Adrenal gland (tissue), 9 donors: ENCODE measurements at regions not wholly inside any gene's neighbourhood (a gene's known extent, or its start where the extent isn't known, plus 50 kb on each side); places are given as distances from the start of the nearest gene placed in this dataset.

Experiments used
- DNase-seq, 7 donors: peaks; one replicate each; pipeline ENCODE4 v3.0.0-alpha.2; 2019 to 2020
- H3K27ac ChIP-seq, 5 donors: fragments of 200-600 bp; sonication (generic) in 4 of 5; 1 replicate in 3 of 5; 2 replicates in 2 of 5; pipeline versions ENCODE4 v1.5.1 to v1.8.0; 2016 to 2020; ENCODE audit warnings: mild to moderate bottlenecking in 1 of 5
- H3K27me3 ChIP-seq: fragments of 200-600 bp; 2 replicates; pipeline ENCODE4 v1.8.0; 2021
- H3K36me3 ChIP-seq, 2 donors: fragments of 200-600 bp; replicated peaks in 1 of 2; 1 replicate in 1 of 2; 2 replicates in 1 of 2; pipeline versions ENCODE4 v1.5.1 to v1.8.0; 2018 to 2022
- H3K4me1 ChIP-seq, 2 donors: fragments of 200-600 bp; replicated peaks in 1 of 2; 1 replicate in 1 of 2; 2 replicates in 1 of 2; pipeline versions ENCODE4 v1.5.1 to v1.8.0; 2018 to 2021
- H3K4me3 ChIP-seq, 4 donors: fragments of 200-600 bp; sonication (generic) in 3 of 4; one replicate each; pipeline ENCODE4 v1.5.1; 2016 to 2018
- H3K9me3 ChIP-seq, 3 donors: fragments of 200-600 bp; sonication (generic) in 1 of 3; replicated peaks in 1 of 3; 1 replicate in 2 of 3; 2 replicates in 1 of 3; pipeline versions ENCODE4 v1.5.1 to v1.8.0; 2016 to 2021
- POLR2A ChIP-seq, 2 donors: fragments of 450-650 bp; IDR thresholded peaks; one replicate each; pipeline ENCODE4 v1.6.1; 2017; ENCODE audit warnings: antibody characterized with exemption in 2 of 2, mild to moderate bottlenecking in 2 of 2, moderate library complexity in 1 of 2
- WGBS, 4 donors: extraction: QIAGEN DNeasy Blood & Tissue Kit in 2 of 4; methylation state at CpG; one replicate each; pipeline versions ENCODE4 v1.1.5 to v1.1.7; 2013 to 2017; 5-methylcytosine and 5-hydroxymethylcytosine counted together
- intact Hi-C, 2 donors: fragments of 100-400 bp; cut with DNase I; formaldehyde crosslinking; loops; one replicate each; pipeline versions ENCODE4 v1.14.1 to v1.15.0; 2022 to 2023
- TF ChIP-seq, protein P1 (sequence below), 6 experiments: fragments of 450-650 bp in 4 of 6; fragments of 200-600 bp in 2 of 6; sonication (generic) in 1 of 6; IDR thresholded peaks; 1 replicate in 5 of 6; 2 replicates in 1 of 6; pipeline versions ENCODE4 v1.5.1 to v1.8.0; 2016 to 2021; ENCODE audit warnings: antibody characterized with exemption in 6 of 6, mild to moderate bottlenecking in 2 of 6, moderate library complexity in 1 of 6
- donor health status: healthy with polysubstance abuse.
- donor health status: Bipolar disorder and iron deficiency.
- donor health status: DM: yes; HTN: yes; CAD: no.
- donor health status: DM: no; HTN: no; CAD: no.
- donor health status: DM: no; HTN: no; CAD: no.

- H3K36me3 ChIP-seq = no peaks in the 10 kb centered on the region
- no peaks in the 10 kb centered on the region for H3K27me3 ChIP-seq
- no peak overlapping the region for H3K27ac ChIP-seq
- H3K4me3 ChIP-seq = no peak overlapping the region
- WGBS, 4 donors = 69 to 77% (median 73%) methylated on average over 4 of the region's 4 CpGs
- intact Hi-C loops = no loop called here
- no peaks in the 10 kb centered on the region for H3K4me1 ChIP-seq
- H3K9me3 ChIP-seq = no peaks in the 10 kb centered on the region
- DNase-seq = no peak
- TF ChIP-seq POLR2A (IDR thresholded peaks at IDR 0.05) = no peak
- TF ChIP-seq, protein P1, sequence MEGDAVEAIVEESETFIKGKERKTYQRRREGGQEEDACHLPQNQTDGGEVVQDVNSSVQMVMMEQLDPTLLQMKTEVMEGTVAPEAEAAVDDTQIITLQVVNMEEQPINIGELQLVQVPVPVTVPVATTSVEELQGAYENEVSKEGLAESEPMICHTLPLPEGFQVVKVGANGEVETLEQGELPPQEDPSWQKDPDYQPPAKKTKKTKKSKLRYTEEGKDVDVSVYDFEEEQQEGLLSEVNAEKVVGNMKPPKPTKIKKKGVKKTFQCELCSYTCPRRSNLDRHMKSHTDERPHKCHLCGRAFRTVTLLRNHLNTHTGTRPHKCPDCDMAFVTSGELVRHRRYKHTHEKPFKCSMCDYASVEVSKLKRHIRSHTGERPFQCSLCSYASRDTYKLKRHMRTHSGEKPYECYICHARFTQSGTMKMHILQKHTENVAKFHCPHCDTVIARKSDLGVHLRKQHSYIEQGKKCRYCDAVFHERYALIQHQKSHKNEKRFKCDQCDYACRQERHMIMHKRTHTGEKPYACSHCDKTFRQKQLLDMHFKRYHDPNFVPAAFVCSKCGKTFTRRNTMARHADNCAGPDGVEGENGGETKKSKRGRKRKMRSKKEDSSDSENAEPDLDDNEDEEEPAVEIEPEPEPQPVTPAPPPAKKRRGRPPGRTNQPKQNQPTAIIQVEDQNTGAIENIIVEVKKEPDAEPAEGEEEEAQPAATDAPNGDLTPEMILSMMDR (IDR thresholded peaks at IDR 0.05) = no peak
Measured at GRCh38 chr2:176413786-176414185, 144.5 kb downstream of the MTX2 start.

- intact Hi-C loops = no loop called here
- H3K4me3 ChIP-seq = no peak overlapping the region
- DNase-seq = no peak
- H3K27me3 ChIP-seq = no peaks in the 10 kb centered on the region
- no peak overlapping the region for H3K27ac ChIP-seq
- no peaks in the 10 kb centered on the region for H3K4me1 ChIP-seq
- no peak for TF ChIP-seq POLR2A (IDR thresholded peaks at IDR 0.05)
- TF ChIP-seq, protein P1 (IDR thresholded peaks at IDR 0.05) = no peak
- H3K36me3 ChIP-seq = no peaks in the 10 kb centered on the region
- no peaks in the 10 kb centered on the region for H3K9me3 ChIP-seq
- 74 to 83% (median 81%) methylated on average over 3 of the region's 3 CpGs for WGBS, 4 donors
Measured at GRCh38 chr2:176414641-176415040, 145.4 kb downstream of the MTX2 start.

DNA sequence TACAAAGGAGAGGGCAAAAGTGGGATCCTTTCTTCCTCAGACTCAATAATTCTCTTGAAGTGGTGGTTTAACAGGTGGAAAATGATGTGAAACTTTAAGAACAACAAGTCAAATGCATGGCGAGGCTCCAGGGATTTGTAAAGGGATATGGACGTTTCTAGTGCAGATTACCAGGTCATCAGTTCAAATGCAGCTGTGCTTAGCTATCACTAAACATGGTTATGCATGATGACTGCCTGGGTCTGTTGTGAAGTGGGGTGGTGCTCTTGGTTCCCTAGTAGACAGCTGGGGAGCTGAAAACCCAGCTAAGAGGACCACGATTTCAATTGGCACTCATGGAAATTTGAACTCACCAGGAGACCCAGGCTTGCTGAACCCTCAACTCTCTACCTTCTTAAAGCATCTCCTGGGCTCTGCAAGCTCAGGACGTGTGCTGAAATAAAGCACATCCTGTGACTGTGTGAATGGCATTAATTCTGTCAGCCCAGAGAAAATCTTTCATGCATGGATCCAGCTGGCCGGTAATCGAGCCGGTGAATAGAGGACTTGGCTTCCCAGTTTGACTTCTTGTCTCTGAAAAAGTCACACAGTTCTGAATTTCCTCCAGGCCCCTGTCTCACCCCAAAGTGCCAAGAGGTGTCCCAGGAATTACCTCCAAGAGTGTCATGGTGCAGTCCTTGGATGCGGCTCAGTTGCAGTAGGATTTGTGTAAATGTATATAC, 146.1 kb downstream of the MTX2 start:
- DNase-seq = no peak
- TF ChIP-seq, protein P1 (IDR thresholded peaks at IDR 0.05) = no peak
- TF ChIP-seq POLR2A (IDR thresholded peaks at IDR 0.05) = no peak
- intact Hi-C loops = no loop called here
- no peaks in the 10 kb centered on the region for H3K9me3 ChIP-seq
- WGBS, 4 donors = 70 to 75% (median 73%) methylated on average over 7 to 8 of the region's 8 CpGs
- H3K4me3 ChIP-seq = no peak overlapping the region
- H3K27me3 ChIP-seq = no peaks in the 10 kb centered on the region
- H3K4me1 ChIP-seq = no peaks in the 10 kb centered on the region
- H3K36me3 ChIP-seq = no peaks in the 10 kb centered on the region
- H3K27ac ChIP-seq = no peak overlapping the region

DNA sequence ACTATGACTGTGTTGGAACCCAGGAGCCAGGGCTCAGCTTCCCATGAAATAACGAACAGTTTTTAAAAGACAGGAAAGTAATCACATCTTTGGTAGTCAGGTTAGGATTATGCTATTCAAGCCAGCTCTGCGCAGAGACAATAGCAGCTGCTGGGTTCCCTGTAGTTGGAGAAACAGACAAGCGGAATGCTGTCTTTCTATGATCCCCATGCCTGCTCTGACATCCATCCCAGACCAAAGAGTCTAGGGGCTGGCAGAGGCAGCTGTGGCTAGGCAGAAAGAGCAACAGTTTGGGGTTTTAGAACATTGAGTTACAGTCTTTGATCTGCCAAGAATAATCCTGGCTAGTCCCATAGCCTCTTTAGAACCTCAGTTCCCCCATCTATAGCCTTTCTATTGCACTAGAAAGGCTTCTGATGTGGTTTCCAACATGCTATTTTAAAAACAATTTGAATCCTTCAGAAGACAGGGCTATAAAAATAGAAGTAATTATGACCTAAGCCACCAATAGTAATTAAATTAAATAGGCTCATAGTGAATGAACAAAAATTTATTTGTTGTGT, 146.8 kb downstream of the MTX2 start:
- no peak for DNase-seq
- Histone ChIP-seq H3K27me3 (no peaks in the 10 kb centered on the region), H3K4me3 (no peak overlapping the region), H3K36me3 (no peaks in the 10 kb centered on the region), H3K9me3 (no peaks in the 10 kb centered on the region), H3K4me1 (no peaks in the 10 kb centered on the region), H3K27ac (no peak overlapping the region)
- 79 to 89% (median 83%) methylated on average over 3 of the region's 3 CpGs for WGBS, 4 donors
- intact Hi-C loops = no loop called here
- TF ChIP-seq, protein P1 (IDR thresholded peaks at IDR 0.05) = no peak
- TF ChIP-seq POLR2A (IDR thresholded peaks at IDR 0.05) = no peak
